DMS53 treated with DMSO at 0.1 percent for 48 hours (cell line): ENCODE measurements at regions not wholly inside any gene's neighbourhood (a gene's known extent, or its start where the extent isn't known, plus 50 kb on each side); places are given as distances from the start of the nearest gene placed in this dataset.

Experiments used
- DNase-seq: peaks from one replicate; lab custom pipeline; 2025; ENCODE audit not compliant: unreplicated experiment; lab: John Stamatoyannopoulos, UW

DNA sequence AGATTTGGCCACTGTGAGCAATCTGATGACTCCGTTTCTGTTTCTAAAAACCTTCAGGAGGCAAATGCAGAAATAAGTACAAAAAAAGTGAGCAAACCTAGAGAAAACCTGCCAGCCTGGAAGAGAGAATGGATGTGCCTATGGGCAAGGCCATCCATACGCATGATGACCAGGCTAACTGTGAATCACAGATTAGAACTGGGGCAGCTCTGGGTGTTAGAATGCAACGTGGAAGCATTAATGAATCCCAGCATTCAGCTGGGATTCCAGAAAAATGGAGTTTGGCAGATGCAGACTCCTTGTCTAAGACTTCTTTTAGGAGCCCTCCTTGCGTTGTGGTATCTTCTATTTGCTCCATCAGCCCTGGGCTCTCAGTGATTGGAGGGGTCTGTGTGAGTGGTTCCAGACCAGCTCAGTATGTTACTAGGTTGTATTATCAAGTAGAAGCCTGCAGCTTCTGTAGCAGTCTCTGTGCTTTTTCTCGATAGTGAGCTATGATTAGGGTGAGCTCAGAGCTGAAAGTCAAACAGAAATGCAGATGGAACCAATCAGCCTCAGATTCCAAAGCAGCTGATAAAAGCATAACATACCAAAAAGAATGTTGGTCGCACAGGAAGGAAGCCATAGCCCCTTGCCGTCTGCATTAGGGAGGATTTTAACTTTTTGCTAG, 154.0 kb downstream of the PSMG1 start:
- no peak for DNase-seq

DNA sequence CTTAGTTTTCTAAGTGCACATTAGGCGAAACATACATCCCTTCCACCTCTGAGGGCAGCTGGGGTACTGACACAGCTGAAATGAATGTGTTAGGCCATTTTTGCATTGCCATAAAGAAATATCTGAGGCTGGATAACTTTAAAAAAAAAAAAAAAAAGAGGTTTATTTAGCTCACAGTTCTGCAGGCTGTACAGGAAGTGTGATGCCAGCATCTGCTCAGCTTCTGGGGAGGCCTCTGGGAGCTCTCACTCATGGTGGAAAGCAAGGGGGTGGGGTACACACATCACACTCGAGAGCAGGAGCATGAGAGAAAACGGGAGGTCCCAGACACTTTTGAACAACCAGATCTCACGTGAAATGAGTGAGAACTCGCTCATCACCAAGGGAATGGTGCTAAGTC, 158.1 kb downstream of the PSMG1 start:
- DNase-seq, result no peak

DNA sequence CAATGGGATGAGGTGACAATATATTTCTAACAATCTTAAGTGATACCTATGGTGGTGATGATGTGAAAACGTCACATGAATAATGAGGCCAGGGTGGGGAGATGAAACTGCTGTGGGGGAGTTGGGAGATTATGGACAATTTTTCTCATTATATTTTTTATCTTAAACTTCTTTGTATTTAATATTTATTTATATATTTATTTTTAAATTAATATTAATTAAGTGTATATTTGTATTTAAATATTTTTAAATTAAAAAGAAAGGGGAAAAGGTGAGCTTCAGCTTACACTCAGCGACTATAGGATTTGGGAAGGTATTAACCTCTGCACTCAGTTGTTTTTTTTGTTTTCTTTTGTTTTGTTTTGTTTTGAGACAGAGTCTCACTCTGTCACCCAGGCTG, 158.7 kb downstream of the PSMG1 start:
- DNase-seq, result no peak

DNA sequence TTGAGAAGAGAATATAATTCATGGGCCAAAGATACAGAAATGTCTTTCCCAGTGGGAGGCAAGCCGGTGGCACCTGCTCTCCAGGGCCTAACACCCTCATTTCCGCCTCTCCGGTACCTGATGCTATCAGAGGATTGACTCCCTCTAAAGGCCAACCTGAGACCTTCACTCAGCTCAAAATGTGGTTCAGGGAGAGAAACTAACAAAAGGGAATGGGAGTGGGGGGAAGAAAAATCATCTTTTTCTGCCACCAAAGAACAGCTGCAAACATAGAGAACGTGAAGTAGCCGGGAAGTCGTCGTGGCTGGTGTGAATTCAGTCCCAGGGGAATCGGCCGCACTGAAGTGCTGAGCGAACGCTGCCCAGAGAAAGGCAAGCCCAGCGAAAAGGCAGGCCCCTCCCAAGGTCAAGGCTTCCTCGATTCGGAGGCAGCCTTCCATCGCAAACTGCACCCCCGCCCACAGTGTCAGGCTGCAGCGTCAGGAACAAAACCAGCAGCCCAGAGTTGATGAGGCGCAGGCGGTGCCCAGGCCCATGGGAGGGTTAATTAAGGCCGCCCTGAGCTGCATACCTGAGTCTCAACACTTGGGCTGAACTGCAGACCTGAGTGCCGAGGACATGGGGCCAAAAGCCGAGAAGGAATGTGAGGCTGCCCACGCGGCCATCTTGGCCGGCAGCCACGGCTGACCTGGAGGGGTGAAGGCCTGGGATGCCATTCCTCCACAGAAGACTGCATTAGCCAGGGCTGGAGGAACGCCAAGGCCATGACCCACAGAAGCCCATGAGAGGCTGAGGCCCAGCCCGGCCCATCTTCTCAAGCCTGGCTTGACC, 160.2 kb downstream of the PSMG1 start:
- peak; percentile 7 for DNase-seq

DNA sequence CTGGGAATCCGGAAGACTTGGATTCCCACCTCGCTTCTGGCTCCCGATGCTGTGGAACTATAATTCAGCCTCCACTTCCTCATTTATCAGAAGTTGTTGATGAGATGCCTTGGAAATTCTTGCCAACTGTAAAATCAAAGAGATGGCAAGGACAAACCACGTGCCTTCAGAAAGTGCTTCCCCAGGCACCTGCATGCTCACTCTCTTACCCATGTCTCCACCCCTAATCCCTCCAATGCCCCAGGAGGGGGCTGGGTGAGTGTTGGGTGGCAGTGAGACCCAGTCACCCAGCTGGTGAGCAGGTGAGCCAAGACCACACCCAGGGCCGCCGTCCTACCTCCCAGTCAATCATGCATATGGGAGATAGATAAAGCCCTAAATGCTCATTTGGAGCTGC, 160.8 kb downstream of the PSMG1 start:
- no peak for DNase-seq

DNA sequence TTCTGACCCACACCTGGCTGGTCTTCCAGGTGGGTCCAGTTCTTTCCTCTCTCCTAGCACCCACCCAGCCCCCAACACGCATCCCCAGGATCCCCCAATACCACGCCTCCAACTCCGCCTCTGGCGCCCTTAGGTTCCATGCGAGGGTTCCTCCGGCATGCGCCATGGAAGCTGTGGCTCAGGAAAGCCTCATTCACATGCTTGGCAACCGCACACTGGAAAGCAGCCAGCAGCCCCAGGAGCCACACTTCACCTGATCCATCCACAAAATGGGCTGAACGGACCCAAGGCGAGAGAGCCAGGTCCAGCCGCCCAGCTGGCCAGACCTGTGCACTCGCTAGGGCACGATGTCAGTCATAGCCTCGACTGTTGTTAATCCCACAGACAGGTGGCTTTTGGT, 161.2 kb downstream of the PSMG1 start:
- no peak for DNase-seq

DNA sequence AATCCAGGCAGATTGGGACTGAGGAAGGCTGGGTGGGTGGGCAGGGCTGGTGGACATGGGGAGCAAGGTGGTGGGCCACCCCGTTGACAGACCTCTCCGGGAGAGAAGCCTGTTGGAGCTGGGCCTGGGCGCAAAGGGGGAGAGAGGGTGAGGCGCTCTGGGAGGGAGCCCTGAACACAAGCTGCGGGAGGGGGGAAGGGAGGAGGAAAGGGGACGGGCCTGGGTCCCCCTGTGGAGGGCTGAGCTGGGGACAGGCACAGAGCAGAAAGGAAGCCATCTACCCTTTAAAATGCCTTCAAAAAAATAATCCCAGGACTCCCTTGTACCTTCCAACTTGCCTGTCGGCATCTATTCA, 161.8 kb downstream of the PSMG1 start:
- DNase-seq, result no peak

DNA sequence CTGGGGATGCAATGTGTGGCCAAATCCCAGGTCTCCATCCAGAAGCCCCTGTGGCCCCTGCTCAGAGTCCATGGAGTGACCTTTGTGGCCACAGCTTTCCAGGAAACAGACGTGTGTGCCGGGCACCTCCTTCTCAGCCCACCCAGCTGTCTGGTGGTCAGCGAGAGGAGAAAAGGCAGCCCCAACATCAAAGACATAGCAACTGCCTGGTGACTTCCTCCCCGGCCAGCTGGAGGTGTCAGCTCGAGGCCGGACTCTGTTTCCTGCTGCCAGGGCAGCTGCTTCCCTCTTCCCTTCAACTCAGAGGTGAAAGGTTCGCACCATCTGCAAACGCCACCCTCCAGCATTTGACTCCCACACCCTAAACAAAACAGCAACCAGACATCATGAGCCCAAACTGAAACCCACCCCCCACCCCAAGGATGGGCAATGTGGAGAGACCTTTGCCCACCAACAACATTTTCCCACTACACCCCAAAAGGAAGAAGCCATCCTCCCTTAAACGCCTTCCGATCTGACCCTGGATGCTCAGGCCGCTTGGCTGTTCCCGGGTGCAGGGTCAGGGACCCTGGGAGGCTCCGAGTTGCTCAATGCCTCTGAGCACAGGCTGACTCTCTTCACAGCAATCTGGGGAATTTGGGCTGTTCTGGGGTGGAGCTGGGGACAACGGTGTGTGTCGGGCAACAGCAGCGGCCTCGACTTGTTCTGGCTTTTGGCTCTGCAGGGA, 162.3 kb downstream of the PSMG1 start:
- DNase-seq, result no peak

DNA sequence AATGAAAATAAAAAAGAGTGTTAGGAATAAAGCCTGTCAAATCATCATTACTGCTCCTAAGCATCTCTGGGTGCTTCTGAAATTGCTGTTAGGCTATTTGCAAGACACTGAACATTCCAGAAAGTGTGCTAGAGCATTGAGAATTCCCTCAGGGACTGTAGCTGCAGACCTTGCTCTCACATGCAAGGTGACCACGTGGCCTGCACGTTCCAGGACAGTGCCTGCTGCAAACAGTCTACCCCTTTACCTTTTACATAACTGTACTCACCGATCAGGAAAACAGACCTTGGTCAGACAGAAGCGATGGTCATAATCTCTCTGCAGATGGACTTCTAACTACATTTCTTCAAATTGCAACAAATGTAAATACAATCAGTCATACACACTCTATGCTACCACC, 164.5 kb downstream of the PSMG1 start:
- DNase-seq, result no peak

DNA sequence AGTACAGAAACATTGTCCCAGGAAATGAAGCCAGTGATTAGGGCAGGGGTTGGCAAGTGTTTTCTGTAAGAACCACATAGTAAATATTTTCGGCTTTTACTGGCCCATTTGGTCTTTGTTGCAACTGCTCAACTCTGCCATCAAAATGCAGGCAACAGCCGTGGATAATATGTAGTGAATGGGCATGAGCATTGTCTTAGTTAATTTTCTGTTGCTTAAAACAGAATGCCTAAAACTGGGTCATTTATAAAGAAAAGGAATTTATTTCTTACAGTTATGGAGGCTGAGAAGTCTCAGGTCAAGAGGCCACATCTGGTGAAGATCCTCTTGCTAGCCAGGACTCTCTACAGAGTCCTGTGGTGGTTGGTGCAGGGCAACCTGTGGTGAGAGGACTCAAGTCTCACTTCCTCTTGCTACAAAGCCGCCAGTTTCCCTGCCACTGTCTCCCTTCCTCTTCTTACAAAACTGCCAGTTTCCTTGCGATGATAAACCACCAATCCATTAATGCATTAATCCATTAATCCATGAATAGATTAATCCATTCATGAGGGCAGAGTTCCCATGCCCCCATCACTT, 166.4 kb downstream of the PSMG1 start:
- no peak for DNase-seq

DNA sequence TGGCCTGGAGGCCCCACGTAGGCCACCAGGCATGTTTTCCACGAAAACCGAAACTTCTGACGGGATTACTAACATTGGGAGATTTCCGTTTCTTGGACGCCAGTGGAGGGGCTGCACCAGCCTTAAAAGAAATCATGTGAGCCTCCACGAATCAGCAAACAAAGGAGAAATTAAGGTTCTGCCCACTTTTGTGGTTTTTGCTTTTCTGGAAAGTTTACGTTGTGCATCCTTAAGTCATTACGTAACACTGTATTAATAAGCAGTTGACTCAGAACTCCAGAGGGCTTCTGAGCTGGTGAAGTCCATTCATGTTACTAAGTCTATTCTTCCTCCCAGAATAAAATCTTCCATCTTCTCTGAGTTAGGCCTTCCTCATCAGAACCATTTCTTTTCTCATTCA, 168.5 kb downstream of the PSMG1 start:
- DNase-seq, result no peak

DNA sequence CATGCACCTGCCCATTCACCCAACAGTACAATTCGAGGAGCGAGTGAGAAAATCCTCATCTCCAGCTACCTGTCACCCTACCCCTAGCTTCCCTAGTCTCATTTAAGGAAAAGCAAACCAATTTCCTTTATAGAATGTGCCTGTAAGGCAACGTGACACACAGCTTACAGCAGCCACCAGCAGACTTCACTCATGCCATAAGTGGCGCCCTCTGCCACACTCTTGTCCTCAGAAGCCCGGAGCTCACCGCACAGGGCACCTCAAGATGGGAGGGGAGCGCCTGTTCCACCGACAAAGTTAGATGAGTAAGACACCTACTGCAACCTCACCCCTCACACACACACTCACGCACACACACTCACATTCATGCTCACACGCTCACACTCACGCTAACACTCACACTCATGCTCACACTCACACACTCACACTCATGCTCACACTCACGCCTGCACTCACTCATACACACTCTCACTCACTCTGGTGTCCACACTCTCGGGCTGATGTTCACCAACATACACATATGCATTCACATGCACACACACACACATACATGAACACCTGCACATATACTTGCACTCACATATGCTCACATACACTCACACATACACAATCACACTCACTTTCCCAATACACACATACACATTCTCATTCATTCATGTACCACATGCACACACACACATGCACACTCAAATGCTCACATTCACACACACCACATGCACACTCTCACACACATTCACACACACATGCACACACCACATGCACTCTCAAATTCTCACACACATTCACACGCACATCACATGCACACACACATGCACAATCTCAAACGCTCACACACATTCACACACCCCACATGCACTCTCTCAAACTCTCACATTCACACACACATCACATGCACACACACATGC, 170.7 kb downstream of the PSMG1 start:
- no peak for DNase-seq

DNA sequence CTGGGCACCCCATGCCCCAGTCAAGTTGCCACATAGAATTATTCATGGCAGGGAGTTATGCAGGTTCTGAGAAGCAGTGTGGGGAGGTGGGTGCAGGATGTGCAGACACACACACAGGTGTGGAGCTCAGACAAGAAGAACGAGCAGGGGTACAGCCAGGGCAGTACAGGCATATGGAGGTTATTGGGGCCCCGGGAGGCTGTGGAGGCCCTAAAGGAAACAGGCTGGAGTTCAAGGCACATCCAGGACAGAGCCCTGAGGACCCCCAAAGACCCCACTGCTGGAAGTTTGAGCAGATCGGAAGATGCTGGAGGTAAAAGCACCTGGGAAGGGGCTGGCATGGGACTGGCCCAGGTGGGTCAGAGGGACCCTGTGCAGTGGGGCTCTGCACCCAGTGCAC, 171.3 kb downstream of the PSMG1 start:
- no peak for DNase-seq

DNA sequence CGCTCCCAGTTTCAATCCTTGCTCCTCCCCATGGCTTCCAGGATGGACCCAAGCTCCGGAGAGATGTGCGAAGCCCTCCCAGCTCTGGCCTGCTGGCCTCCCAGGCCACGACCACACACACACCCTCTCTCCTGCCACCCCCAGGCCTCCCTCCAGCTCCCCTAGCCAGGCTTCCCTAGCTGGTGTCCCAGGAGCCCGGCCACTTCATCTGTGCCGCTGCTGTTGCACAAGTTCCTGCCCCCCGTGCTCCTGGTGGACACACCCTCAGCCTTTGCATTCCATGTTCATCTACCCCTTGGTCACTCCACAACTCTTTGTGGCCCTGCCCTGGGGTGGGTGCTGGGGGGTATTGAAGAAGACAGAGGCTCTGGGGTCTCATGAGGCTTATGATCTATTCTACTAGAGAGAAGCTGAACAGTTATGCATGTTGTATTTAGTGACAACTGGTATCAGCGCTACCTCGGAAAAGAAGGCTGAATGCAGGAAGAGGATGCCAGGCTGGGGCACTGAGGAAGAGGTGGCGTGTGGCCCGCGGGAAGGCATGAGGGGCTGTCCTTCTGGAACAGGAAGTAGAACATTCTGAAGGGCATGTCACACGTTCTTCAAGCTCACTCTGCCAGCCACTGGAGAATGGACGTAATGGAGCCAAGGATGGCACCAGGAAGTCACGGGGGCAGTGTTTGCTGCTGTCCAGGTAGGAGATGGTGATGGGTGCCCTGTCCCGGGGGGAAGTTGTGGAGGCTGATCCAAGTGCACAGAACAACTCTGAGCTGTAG, 172.4 kb downstream of the PSMG1 start:
- DNase-seq, result no peak

DNA sequence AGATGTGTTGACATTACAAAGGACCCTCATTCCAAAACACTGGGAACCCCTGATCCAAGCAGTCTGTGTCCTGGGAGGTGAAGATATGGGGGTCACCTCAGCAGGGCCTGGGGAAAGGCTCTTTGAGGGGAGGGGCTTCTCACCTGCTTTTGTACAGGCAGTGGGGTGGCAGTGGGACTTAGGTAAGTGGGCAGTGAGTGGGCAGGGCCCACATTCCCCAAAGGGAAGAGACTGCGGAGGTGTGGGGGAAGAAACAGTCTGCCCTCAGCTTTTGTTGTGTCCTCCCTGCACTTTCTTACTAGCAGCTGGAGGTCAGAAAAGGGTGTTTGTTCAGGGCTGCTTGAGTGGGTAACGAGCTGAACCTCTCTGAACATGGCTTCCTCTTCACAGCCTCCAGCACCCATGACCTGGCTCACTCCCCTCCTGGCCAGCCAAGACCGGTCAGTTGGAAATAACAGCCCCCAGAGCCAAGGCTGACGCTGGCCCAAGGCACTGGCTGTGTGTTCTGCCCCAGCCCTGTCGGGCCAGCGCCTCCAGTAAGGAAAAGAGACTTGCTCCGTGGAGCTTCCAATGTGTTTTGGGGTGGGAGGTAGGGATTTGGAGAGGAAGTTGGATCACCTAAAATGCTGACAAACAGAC, 173.5 kb downstream of the PSMG1 start:
- DNase-seq, result no peak

DNA sequence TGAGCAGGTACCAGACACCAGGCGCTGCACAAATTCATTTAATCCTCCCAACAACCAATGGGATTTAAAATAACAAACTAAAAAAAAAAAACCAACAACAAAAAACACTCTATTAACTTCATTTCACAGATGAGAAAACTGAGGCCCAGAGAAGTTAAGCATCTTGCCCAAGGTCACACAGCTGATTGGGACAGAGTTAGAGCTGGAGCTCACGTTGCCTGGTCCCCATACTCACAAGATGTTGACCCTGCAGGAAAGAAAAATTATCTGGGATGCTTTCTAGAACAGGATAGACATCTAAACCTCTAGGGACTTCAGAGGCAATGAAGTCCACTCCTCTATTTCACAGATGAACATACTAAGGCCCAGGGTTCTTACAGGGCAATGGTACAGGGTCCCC, 175.3 kb downstream of the PSMG1 start:
- no peak for DNase-seq

DNA sequence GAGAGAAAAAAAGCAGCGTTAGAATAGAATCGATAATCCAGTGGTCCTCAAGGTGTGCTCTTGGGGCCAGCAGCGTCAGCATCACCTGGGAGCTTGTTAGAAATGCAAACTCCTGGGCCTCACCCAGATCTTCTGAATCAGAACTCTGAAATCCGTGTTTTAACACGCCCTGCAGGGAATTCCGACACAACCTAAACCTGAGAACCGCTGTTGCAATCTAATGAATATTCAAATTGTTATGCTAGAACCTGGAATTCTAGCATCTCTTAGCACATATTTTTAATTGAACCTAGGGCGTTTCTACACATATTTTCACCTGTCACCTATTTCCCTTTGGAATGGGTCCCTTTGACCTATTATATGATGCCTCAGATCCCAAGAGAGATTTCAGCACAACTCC, 175.7 kb downstream of the PSMG1 start:
- DNase-seq, result no peak

DNA sequence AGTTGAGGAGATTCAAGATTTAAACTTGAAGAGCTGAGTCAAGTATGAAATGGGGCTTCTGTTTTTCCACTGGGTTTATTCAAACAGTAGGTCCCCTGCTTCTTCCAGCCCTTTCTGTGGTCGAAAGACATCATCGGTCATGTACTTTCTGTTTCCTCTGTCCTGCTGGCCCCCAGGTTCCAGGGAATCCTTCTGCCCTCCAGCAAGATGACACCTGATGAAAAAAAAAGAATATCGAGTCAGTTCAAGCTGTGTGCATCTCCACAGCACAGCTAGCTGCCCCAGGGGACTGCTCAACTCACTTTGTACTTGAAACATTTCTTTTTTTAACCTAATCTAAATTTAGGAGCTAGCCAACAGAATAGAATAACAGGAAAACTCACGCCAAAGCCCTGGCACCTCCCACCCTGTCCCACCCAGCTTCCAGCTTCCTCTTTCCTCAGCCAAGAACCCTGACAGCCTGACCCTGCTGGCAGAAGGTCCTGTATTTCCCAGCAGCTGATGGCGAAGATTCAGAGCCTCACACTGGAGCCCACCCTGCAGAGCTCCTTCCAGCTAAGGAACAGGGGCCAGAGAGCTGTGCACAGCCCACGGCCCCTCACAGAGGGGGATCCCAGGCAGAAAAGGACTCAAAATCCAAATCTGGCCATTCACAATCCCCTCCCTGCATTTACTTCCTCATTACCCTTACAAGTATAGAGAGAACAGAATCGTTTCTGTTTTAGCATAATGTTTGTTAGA, 176.5 kb downstream of the PSMG1 start:
- DNase-seq, result no peak

DNA sequence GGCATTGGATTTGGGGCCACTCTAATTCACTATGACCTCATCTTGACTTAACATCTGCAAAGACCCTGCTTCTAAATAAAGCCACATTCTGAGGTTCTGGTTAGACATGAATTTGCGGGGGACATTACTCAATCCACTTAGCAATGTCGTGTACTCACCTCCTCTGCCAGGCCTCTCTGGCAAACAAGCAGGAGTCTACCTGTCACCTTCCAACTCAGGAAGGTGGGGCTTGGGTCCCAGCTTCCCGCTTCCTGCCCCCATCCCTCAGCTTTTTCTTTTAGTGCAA, 177.8 kb downstream of the PSMG1 start:
- DNase-seq, result no peak
